ENCODE measurements at regions not wholly inside any gene's neighbourhood (a gene's known extent, or its start where the extent isn't known, plus 50 kb on each side); places are given as distances from the start of the nearest gene placed in this dataset.

- no peak for TF ChIP-seq ZBTB33 (IDR thresholded peaks at IDR 0.05; ENCODE audit: borderline replicate concordance, low read depth)
- no peak for TF ChIP-seq RAD21 (IDR thresholded peaks at IDR 0.05; ENCODE audit: low read length)
- TF ChIP-seq USF2 (IDR thresholded peaks at IDR 0.05; ENCODE audit: borderline replicate concordance, low read depth, low read length): no peak
- TF ChIP-seq PBX3 (IDR thresholded peaks at IDR 0.05): no peak
- TF ChIP-seq NRF1 (IDR thresholded peaks at IDR 0.05; ENCODE audit: low read depth, low read length): no peak
- TF ChIP-seq YY1 (IDR thresholded peaks at IDR 0.05; ENCODE audit: low read depth): no peak
These were observed 561.1 kb downstream of the MTRR start (continued) for GRCh38 chr5:8429778-8430758.

GRCh38 chr5:8434501-8434900, 565.6 kb downstream of the MTRR start:
- TF ChIP-seq NRF1 (IDR thresholded peaks at IDR 0.05; ENCODE audit: low read depth, low read length) (no peak), TAF1 (IDR thresholded peaks at IDR 0.05; ENCODE audit: borderline replicate concordance, low read depth, low read length) (no peak), ZBTB33 (IDR thresholded peaks at IDR 0.05; ENCODE audit: borderline replicate concordance, low read depth) (no peak), TCF12 (IDR thresholded peaks at IDR 0.05) (no peak), YY1 (IDR thresholded peaks at IDR 0.05; ENCODE audit: low read depth) (no peak), RAD21 (IDR thresholded peaks at IDR 0.05; ENCODE audit: low read length) (no peak), JUND (IDR thresholded peaks at IDR 0.05) (no peak), CTCF (IDR thresholded peaks at IDR 0.05) (no peak)
- H3K79me2 ChIP-seq (ENCODE audit: insufficient read depth): no peaks in the 10 kb centered on the region
- no peak for DNase-seq
- H2AFZ ChIP-seq (ENCODE audit: low read depth): no peak overlapping the region
- no peaks in the 10 kb centered on the region for H3K4me1 ChIP-seq (ENCODE audit: control insufficient read depth in 1 of 2, insufficient read depth in 2 of 2, low read depth in 1 of 2, low read length in 1 of 2)
- no peak overlapping the region for H3K27ac ChIP-seq (ENCODE audit: low read depth in 2 of 2, low read length in 1 of 2)
- H3K36me3 ChIP-seq (replicated peaks in 1 of 2; ENCODE audit: control insufficient read depth in 1 of 2, insufficient read depth in 2 of 2, low read length in 1 of 2): no peaks in the 10 kb centered on the region
- 37% methylated on average over 2 of the region's 2 CpGs for WGBS (ENCODE audit: low lambda C conversion rate)
- no peak overlapping the region for H3K9ac ChIP-seq
- no peaks in the 10 kb centered on the region for H3K9me3 ChIP-seq
- no peaks in the 10 kb centered on the region for H3K9me2 ChIP-seq
- ChIA-PET POLR2A (no interaction called here), CTCF (no interaction called here)
- H3F3A ChIP-seq (replicated peaks; ENCODE audit: insufficient read depth): no peaks in the 10 kb centered on the region
- H3K4me2 ChIP-seq: no peak overlapping the region
- no peaks in the 10 kb centered on the region for H3K27me3 ChIP-seq (ENCODE audit: insufficient read depth)
- H4K20me1 ChIP-seq (ENCODE audit: insufficient read depth): no peaks in the 10 kb centered on the region
- H3K4me3 ChIP-seq (ENCODE audit: low read depth in 2 of 2, low read length in 1 of 2): no peak overlapping the region

Data from SK-N-SH (cell line).